WERI-Rb-1 (cell line): ENCODE measurements at regions not wholly inside any gene's neighbourhood (a gene's known extent, or its start where the extent isn't known, plus 50 kb on each side); places are given as distances from the start of the nearest gene placed in this dataset.
"Not testable (repeated sequence)": the region's sequence is repeated elsewhere in the genome, so short reads cannot be mapped to it uniquely, and the experiment has no call there.

Experiments
- DNase-seq: peaks from one replicate; pipeline ENCODE4 v3.0.0-alpha.2; 2020
- H3K27ac ChIP-seq: fragments of 250-450 bp; sonication (Bioruptor Pico); 2 replicates; pipeline ENCODE4 v1.5.1; 2020; ENCODE audit warnings: mild to moderate bottlenecking, moderate library complexity
- H3K27me3 ChIP-seq: fragments of 250-450 bp; sonication (Bioruptor Pico); 2 replicates; pipeline ENCODE4 v1.5.1; 2021; ENCODE audit warnings: mild to moderate bottlenecking, low read depth, moderate library complexity; ENCODE audit not compliant: insufficient read depth, severe bottlenecking
- H3K36me3 ChIP-seq: fragments of 250-450 bp; sonication (Bioruptor Pico); 2 replicates; pipeline ENCODE4 v1.5.1; 2020; ENCODE audit warnings: mild to moderate bottlenecking, moderate library complexity
- H3K4me3 ChIP-seq: 2 replicates; pipeline ENCODE4 v1.5.1; 2011; ENCODE audit warnings: low read depth, mild to moderate bottlenecking, control low read depth, low read length
- H3K9me3 ChIP-seq: fragments of 250-450 bp; sonication (Bioruptor Pico); 2 replicates; pipeline ENCODE4 v1.5.1; 2021; ENCODE audit warnings: mild to moderate bottlenecking, moderate library complexity; ENCODE audit not compliant: severe bottlenecking
- CTCF ChIP-seq: IDR thresholded peaks from 2 replicates; pipeline ENCODE4 v1.5.1; 2011; ENCODE audit warnings: low read depth, mild to moderate bottlenecking, control low read depth, inconsistent platforms, low read length

GRCh38 chr14:59018460-59018859 lies 170.0 kb upstream of the DAAM1 start:
- Histone ChIP-seq H3K4me3 (no peak overlapping the region), H3K9me3 (peaks cover 4% of the 10 kb centered on the region), H3K36me3 (no peaks in the 10 kb centered on the region), H3K27ac (no peak overlapping the region), H3K27me3 (no peaks in the 10 kb centered on the region)
- no peak for TF ChIP-seq CTCF
- DNase-seq, result no peak

DNA sequence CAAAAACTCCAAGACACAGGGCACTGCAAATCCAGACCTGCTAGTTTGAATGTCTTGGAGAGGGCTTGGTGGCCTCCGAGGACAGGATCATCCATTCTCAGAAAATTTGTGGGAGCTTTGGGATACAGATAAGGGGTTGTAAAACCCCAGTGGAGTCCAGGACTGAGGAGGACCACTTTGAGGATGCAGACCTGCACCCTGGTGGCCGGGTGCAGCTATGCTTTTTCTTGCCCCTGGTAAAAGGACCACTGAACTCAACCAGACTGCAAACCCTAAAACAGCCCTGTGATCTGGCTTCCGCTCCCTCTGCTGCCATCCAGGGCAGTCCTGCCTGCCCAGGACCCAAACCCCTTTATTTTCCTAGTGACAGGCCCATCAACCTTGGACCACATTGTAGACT lies 169.5 kb upstream of the DAAM1 start:
- H3K36me3 ChIP-seq, result no peaks in the 10 kb centered on the region
- H3K4me3 ChIP-seq, result no peak overlapping the region
- no peaks in the 10 kb centered on the region for H3K27me3 ChIP-seq
- H3K27ac ChIP-seq, result no peak overlapping the region
- no peaks in the 10 kb centered on the region for H3K9me3 ChIP-seq
- TF ChIP-seq CTCF, result peak; percentile 71
- DNase-seq, result peak; percentile 16

DNA sequence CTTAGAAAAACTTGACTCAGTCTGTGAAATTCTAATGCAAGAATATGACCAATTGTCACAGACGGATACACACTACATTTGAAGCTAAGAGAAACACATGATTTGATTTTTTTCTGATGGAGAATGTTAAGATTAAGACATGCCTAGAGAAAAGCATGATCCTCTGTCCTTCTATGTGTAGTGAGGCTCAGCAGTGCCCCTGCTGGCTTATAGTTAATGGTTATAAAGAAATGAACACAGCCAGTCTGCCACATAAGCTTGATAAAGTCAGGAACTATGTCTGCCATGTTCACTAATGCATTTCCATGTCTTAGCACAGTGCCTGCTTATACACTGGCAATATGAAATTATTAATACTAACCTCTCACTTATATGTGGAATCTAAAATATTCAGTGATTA lies 168.1 kb upstream of the DAAM1 start:
- Histone ChIP-seq H3K4me3 (no peak overlapping the region), H3K9me3 (no peaks in the 10 kb centered on the region), H3K27ac (no peak overlapping the region), H3K27me3 (no peaks in the 10 kb centered on the region), H3K36me3 (no peaks in the 10 kb centered on the region)
- peak; percentile 65 for TF ChIP-seq CTCF
- peak; percentile 38 for DNase-seq

GRCh38 chr14:59022144-59022543 lies 166.3 kb upstream of the DAAM1 start:
- Histone ChIP-seq H3K36me3 (no peaks in the 10 kb centered on the region), H3K9me3 (no peaks in the 10 kb centered on the region), H3K27me3 (no peaks in the 10 kb centered on the region), H3K27ac (no peak overlapping the region), H3K4me3 (no peak overlapping the region)
- no peak for DNase-seq
- TF ChIP-seq CTCF, result peak; percentile 53

DNA sequence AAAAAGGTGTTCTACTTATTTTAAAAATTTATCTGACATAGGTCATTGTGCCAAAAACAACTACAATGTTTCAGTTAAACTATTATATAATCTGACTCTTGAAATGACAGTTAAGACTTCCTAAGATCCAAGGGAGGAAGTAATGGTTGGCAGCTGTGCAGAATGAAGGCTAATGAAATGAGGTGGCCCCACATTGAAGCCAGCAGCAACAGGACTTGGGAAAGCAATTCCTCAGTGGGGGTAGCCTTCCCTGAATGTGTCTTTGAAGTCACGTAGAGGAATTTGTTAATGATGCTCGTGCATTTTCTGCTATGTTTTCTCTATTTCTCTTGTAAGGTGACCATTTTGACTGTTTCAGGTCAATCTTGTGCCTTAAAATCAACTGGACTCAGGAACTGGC lies 162.4 kb upstream of the DAAM1 start:
- H3K27me3 ChIP-seq, result no peaks in the 10 kb centered on the region
- TF ChIP-seq CTCF, result no peak
- no peak for DNase-seq
- no peaks in the 10 kb centered on the region for H3K9me3 ChIP-seq
- no peaks in the 10 kb centered on the region for H3K36me3 ChIP-seq
- H3K27ac ChIP-seq, result no peak overlapping the region
- H3K4me3 ChIP-seq, result no peak overlapping the region

DNA sequence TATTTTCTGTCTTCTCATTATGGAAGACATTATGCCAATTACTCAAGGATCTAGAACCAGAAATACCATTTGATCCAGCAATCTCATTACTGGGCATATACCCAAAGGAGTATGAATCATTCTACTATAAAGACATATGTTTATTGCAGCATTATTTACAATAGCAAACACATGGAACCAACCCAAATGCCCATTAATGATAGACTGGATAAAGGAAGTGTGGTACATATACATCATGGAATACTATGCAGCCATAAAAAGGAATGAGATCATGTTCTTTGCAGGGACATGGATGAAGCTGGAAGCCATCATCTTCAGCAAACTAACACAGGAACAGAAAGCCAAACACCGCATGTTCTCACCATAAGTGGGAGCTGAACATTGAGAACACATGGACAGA lies 161.8 kb upstream of the DAAM1 start:
- not testable (repeated sequence) for DNase-seq, H3K27me3 ChIP-seq, H3K36me3 ChIP-seq, H3K9me3 ChIP-seq, H3K27ac ChIP-seq, H3K4me3 ChIP-seq
